Spinal cord (tissue), 9 donors: ENCODE measurements at regions not wholly inside any gene's neighbourhood (a gene's known extent, or its start where the extent isn't known, plus 50 kb on each side); places are given as distances from the start of the nearest gene placed in this dataset.
A peak's percentile ranks its signal among the peaks of the same experiment; 100 is the strongest.

Experiments used
- DNase-seq, 6 donors: peaks; one replicate each; pipeline versions ENCODE4 v3.0.0 to v3.0.0-alpha.2; 2013 to 2015; ENCODE audit warnings: low spot score in 6 of 6, low read depth in 4 of 6
- H3K27ac ChIP-seq: one replicate; pipeline ENCODE4 v1.5.1; 2013; ENCODE audit warnings: low read depth, low read length, control low read depth
- H3K27me3 ChIP-seq: one replicate; pipeline ENCODE4 v1.6.1; 2013; ENCODE audit warnings: low read length; ENCODE audit not compliant: control insufficient read depth, insufficient read depth
- H3K36me3 ChIP-seq: one replicate; pipeline ENCODE4 v1.6.1; 2013; ENCODE audit warnings: low read length; ENCODE audit not compliant: control insufficient read depth, insufficient read depth
- H3K4me1 ChIP-seq: one replicate; pipeline ENCODE4 v1.6.1; 2013; ENCODE audit warnings: low read length; ENCODE audit not compliant: control insufficient read depth, insufficient read depth
- H3K4me3 ChIP-seq: one replicate; pipeline ENCODE4 v1.5.1; 2013; ENCODE audit warnings: low read depth, low read length, control low read depth
- H3K9me3 ChIP-seq: one replicate; pipeline ENCODE4 v1.6.1; 2013; ENCODE audit warnings: low read length; ENCODE audit not compliant: control insufficient read depth, insufficient read depth
- WGBS: methylation state at CpG from one replicate; pipeline ENCODE4 v1.1.5; 2013; ENCODE audit warnings: missing lambda C conversion rate; ENCODE audit not compliant: insufficient coverage; 5-methylcytosine and 5-hydroxymethylcytosine counted together
- donor health status: healthy.

GRCh38 chr9:117882171-117882570 lies 178.0 kb downstream of the TLR4 start:
- Histone ChIP-seq H3K36me3 (no peaks in the 10 kb centered on the region), H3K9me3 (no peaks in the 10 kb centered on the region), H3K27me3 (no peaks in the 10 kb centered on the region), H3K4me1 (no peaks in the 10 kb centered on the region), H3K4me3 (no peak overlapping the region), H3K27ac (no peak overlapping the region)
- DNase-seq: no peak
- WGBS: 87% methylated on average over 2 of the region's 4 CpGs

DNA sequence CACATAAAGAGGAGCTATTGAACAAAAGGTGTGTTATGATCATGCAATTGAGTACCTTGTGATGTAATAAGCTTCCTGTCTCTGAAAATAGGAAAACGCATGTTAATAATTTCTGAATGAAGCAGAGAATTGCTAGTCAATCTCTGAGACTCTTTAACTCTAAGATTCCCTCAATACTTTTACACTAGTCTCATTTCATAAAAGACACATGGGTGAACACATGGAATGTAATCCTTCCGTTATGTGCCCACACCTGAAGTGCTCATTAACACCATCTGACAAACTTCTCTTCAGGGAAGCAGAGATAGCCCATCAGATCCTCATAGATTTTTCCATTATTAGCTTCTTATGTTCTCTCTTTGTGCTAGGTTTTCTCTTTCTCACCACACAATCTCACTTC lies 182.4 kb downstream of the TLR4 start:
- no peaks in the 10 kb centered on the region for H3K4me1 ChIP-seq
- H3K27me3 ChIP-seq: no peaks in the 10 kb centered on the region
- 100% methylated on average over 1 of the region's 2 CpGs for WGBS
- H3K27ac ChIP-seq: no peak overlapping the region
- no peaks in the 10 kb centered on the region for H3K9me3 ChIP-seq
- H3K4me3 ChIP-seq: no peak overlapping the region
- no peaks in the 10 kb centered on the region for H3K36me3 ChIP-seq
- no peak for DNase-seq

- H3K9me3 ChIP-seq: no peaks in the 10 kb centered on the region
- H3K27me3 ChIP-seq: no peaks in the 10 kb centered on the region
- no peaks in the 10 kb centered on the region for H3K36me3 ChIP-seq
- H3K4me3 ChIP-seq: no peak overlapping the region
- H3K27ac ChIP-seq: no peak overlapping the region
- no peak for DNase-seq
- no peaks in the 10 kb centered on the region for H3K4me1 ChIP-seq
- WGBS: no CpG with 5 or more reads among the region's 2 CpGs
These were observed 183.2 kb downstream of the TLR4 start for GRCh38 chr9:117887383-117887782.

- Histone ChIP-seq H3K36me3 (no peaks in the 10 kb centered on the region), H3K27ac (no peak overlapping the region), H3K4me3 (no peak overlapping the region), H3K4me1 (no peaks in the 10 kb centered on the region), H3K27me3 (no peaks in the 10 kb centered on the region), H3K9me3 (no peaks in the 10 kb centered on the region)
- DNase-seq: no peak
- WGBS: no CpG with 5 or more reads among the region's 3 CpGs
These were observed 183.7 kb downstream of the TLR4 start for GRCh38 chr9:117887941-117888340.

GRCh38 chr9:117903453-117903852 lies 199.2 kb downstream of the TLR4 start:
- Histone ChIP-seq H3K9me3 (no peaks in the 10 kb centered on the region), H3K27ac (no peak overlapping the region), H3K4me3 (no peak overlapping the region), H3K36me3 (no peaks in the 10 kb centered on the region), H3K4me1 (no peaks in the 10 kb centered on the region), H3K27me3 (no peaks in the 10 kb centered on the region)
- no peak for DNase-seq
- no CpG with 5 or more reads among the region's 1 CpG for WGBS

- no peaks in the 10 kb centered on the region for H3K4me1 ChIP-seq
- no peak overlapping the region for H3K4me3 ChIP-seq
- H3K9me3 ChIP-seq: no peaks in the 10 kb centered on the region
- DNase-seq: no peak
- WGBS: 88% methylated on average over 1 of the region's 4 CpGs
- H3K27ac ChIP-seq: no peak overlapping the region
- H3K36me3 ChIP-seq: no peaks in the 10 kb centered on the region
- no peaks in the 10 kb centered on the region for H3K27me3 ChIP-seq
These were observed 202.6 kb downstream of the TLR4 start for GRCh38 chr9:117906763-117907162.

- no peak overlapping the region for H3K27ac ChIP-seq
- no peaks in the 10 kb centered on the region for H3K4me1 ChIP-seq
- H3K36me3 ChIP-seq: no peaks in the 10 kb centered on the region
- H3K9me3 ChIP-seq: no peaks in the 10 kb centered on the region
- H3K27me3 ChIP-seq: no peaks in the 10 kb centered on the region
- no CpG with 5 or more reads among the region's 1 CpG for WGBS
- H3K4me3 ChIP-seq: no peak overlapping the region
- no peak for DNase-seq
These were observed 203.2 kb downstream of the TLR4 start for GRCh38 chr9:117907420-117907819.

- no peaks in the 10 kb centered on the region for H3K9me3 ChIP-seq
- no peaks in the 10 kb centered on the region for H3K36me3 ChIP-seq
- no peak overlapping the region for H3K27ac ChIP-seq
- H3K4me1 ChIP-seq: no peaks in the 10 kb centered on the region
- H3K4me3 ChIP-seq: no peak overlapping the region
- no CpG with 5 or more reads among the region's 2 CpGs for WGBS
- no peak for DNase-seq
- H3K27me3 ChIP-seq: no peaks in the 10 kb centered on the region
These were observed 212.1 kb downstream of the TLR4 start for GRCh38 chr9:117916291-117916690.

DNA sequence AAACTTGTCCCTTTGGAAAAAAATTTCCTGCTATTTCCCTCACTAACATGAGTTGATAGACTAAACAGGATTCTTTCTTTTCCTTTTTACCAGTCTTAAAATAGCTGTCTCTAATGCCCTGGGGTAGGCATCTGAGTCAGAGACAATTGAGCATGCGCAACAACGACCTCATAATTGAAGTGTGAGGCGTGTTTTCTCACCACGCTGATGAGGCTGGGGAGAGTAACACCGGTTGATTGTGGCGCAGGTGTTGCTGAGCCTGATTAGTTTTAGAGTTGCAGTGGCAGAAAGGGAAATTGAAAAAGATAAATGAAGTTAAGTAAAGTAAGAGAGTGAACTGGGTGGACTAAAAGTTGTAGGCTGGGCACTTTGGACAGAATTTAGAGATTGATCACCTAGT lies 213.7 kb downstream of the TLR4 start:
- peak in 1 of 6 donors; percentile 34 for DNase-seq
- no peaks in the 10 kb centered on the region for H3K27me3 ChIP-seq
- WGBS: 60% methylated on average over 6 of the region's 6 CpGs
- H3K27ac ChIP-seq: no peak overlapping the region
- H3K4me3 ChIP-seq: no peak overlapping the region
- H3K9me3 ChIP-seq: no peaks in the 10 kb centered on the region
- no peaks in the 10 kb centered on the region for H3K4me1 ChIP-seq
- no peaks in the 10 kb centered on the region for H3K36me3 ChIP-seq

DNA sequence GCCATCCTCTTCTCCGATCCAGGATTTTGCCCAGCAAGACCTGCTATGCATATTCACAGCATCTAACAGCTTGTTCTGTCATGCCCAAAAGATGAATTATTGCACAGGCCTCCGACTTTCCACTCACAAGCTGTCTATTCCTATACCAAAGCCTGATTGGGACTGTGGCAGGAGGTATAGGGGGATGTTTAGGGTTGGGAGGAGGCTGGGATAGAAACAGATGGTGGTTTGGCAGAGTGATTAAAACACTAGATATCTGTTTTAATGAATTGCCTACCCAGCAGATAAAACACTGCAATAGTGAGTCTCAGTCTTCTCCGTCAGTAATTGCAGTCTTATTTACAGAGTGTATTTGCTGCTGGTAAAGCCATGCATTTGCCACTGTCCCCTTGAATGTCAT lies 215.3 kb downstream of the TLR4 start:
- peak in 2 of 6 donors; percentile 39 to 67 for DNase-seq
- H3K27ac ChIP-seq: no peak overlapping the region
- no peaks in the 10 kb centered on the region for H3K27me3 ChIP-seq
- H3K36me3 ChIP-seq: no peaks in the 10 kb centered on the region
- WGBS: no CpG with 5 or more reads among the region's 3 CpGs
- H3K9me3 ChIP-seq: no peaks in the 10 kb centered on the region
- H3K4me3 ChIP-seq: no peak overlapping the region
- H3K4me1 ChIP-seq: no peaks in the 10 kb centered on the region
